ENCODE measurements at regions not wholly inside any gene's neighbourhood (a gene's known extent, or its start where the extent isn't known, plus 50 kb on each side); places are given as distances from the start of the nearest gene placed in this dataset.
"Not testable (repeated sequence)": the region's sequence is repeated elsewhere in the genome, so short reads cannot be mapped to it uniquely, and the experiment has no call there.

DNA sequence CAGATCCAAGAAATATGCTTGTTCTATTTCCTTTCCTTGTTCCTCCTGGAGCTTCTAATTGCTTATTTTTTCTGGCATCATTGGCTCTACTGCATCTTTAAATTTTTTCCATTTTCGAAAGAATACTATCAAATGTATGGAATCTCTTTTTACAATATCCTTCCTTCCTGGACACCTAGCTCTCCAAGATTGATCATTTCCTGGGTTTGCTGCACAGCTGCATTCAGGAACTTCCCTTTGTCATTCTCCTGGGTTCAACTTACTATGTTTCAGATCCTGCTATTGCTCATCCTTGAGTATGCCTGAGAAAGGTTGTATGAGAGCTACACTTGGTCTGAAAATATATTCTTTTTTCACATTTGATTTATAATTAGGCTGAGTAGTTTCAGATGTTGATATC is 73.7 kb upstream of the ERCC6L2 start:
- peaks cover 10% of the 10 kb centered on the region for H3K27me3 Mint-ChIP-seq
- H3K27ac Mint-ChIP-seq = no peak overlapping the region
- H3K4me1 Mint-ChIP-seq (ENCODE audit: low read depth) = no peaks in the 10 kb centered on the region
- H3K9me3 Mint-ChIP-seq = no peaks in the 10 kb centered on the region
- H3K36me3 Mint-ChIP-seq (ENCODE audit: low read depth) = no peaks in the 10 kb centered on the region
- no peak overlapping the region for H3K4me3 Mint-ChIP-seq
- intact Hi-C loops (cut with micrococcal nuclease) = no loop called here

DNA sequence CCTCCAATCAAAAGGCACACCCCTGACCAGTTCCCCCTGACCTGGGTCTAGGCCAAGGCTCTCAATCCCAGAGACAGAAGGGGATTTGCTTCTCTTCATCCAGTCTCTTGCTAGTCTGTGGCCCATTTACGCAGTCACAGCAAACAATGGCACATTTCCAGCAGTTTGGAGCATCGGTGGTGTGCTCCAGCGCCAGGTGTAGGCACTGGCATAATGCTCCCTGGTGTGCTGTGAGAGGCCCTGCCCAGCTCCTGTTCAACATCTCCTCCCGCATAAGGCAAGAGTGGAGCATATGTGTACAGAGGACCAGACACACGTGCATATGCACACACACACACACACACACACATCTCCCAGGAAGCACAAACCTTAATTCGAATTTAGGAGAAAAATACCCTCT is 79.5 kb upstream of the ERCC6L2 start:
- Mint-ChIP-seq H3K4me1 (ENCODE audit: low read depth) (no peaks in the 10 kb centered on the region), H3K9me3 (no peaks in the 10 kb centered on the region), H3K36me3 (ENCODE audit: low read depth) (no peaks in the 10 kb centered on the region), H3K4me3 (no peak overlapping the region), H3K27ac (no peak overlapping the region), H3K27me3 (peaks cover 7% of the 10 kb centered on the region)
- intact Hi-C loops (cut with micrococcal nuclease) = no loop called here

DNA sequence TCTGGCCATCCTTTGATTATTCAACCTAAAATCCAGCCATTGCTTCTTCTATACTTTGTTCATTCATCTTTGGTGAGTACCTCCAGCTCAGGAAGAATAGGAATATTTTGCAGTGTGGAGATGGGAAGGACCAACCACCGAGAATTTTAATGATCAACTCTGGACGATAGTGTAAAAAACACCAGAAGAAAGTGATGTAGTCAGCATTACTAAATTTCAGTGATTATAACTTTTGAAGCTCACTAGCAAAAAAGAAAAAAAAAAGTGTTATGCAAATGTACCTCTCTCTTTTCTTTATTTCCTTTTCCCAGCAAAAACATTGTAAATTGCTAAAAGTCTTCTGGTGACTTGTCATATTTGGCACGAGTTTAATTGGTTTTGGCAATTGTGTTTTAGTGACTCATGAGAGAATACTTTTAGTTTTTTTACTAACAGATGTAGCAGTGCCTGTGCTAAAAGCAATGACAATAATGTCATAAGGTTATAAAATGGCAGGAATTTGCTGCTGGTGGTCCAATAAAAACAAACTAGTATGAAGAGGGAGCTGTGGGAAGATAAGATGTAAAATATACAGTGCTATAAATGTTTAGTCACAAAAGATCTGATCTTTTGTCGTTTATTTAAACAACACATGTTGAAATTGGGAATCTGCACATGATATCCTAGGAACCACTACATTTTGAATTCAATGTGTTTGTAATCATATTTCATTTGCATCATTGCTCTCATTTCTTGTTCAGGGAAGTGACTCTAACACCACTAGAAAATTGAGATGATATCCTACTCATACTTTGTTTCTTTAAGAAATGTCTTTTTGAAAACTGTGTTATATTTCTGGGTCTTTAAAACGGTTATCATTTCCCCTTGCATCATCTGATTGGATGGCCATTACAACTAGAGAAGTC is 81.3 kb upstream of the ERCC6L2 start:
- Mint-ChIP-seq H3K4me1 (ENCODE audit: low read depth) (no peaks in the 10 kb centered on the region), H3K36me3 (ENCODE audit: low read depth) (no peaks in the 10 kb centered on the region), H3K4me3 (no peak overlapping the region), H3K9me3 (no peaks in the 10 kb centered on the region), H3K27ac (no peak overlapping the region), H3K27me3 (peaks cover 9% of the 10 kb centered on the region)
- intact Hi-C loops (cut with micrococcal nuclease) = no loop called here

DNA sequence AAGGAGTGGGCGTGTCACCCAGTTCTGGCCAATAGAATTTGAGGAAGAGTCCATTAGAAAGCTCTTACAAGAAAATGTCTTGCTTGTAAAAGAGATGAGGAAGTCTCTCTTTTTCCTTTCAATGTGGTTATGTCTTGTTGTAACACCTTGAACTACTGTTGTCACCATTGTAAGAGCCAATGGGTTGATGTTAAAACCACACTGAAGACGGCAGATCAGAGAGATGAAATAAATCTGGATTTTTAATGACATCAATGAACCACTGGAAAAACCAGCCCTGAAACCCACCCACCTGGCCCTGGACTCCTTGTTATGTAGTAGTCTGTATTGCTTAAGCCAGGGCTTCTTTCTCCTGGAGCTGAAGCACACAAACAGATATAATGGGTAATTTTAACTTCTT is 83.8 kb upstream of the ERCC6L2 start:
- intact Hi-C loops (cut with micrococcal nuclease) = no loop called here
- no peak overlapping the region for H3K4me3 Mint-ChIP-seq
- no peaks in the 10 kb centered on the region for H3K36me3 Mint-ChIP-seq (ENCODE audit: low read depth)
- H3K27me3 Mint-ChIP-seq = peaks cover 7% of the 10 kb centered on the region
- H3K9me3 Mint-ChIP-seq = no peaks in the 10 kb centered on the region
- H3K4me1 Mint-ChIP-seq (ENCODE audit: low read depth) = no peaks in the 10 kb centered on the region
- no peak overlapping the region for H3K27ac Mint-ChIP-seq

DNA sequence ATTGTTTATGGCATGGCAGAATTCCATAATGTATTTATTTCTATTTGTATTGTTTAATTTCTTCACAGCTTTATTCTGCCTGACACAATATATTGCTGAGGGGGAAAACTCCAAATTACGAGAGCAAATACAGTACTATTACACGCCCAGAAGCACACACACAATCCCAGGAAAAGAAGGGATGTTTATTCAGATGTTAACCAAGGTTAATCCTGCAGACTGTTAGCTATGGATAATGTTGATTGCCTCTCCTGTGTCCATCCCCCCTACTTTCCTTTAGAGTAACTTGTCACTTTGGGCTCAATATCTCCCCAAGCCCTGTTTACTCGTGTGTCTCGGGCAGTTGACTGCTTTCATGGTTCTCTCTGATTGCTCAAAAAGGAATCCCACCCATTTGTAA is 84.2 kb upstream of the ERCC6L2 start:
- Mint-ChIP-seq H3K9me3 (no peaks in the 10 kb centered on the region), H3K4me3 (no peak overlapping the region), H3K27me3 (peaks cover 7% of the 10 kb centered on the region), H3K36me3 (ENCODE audit: low read depth) (no peaks in the 10 kb centered on the region), H3K27ac (no peak overlapping the region), H3K4me1 (ENCODE audit: low read depth) (no peaks in the 10 kb centered on the region)
- intact Hi-C loops (cut with micrococcal nuclease) = no loop called here

DNA sequence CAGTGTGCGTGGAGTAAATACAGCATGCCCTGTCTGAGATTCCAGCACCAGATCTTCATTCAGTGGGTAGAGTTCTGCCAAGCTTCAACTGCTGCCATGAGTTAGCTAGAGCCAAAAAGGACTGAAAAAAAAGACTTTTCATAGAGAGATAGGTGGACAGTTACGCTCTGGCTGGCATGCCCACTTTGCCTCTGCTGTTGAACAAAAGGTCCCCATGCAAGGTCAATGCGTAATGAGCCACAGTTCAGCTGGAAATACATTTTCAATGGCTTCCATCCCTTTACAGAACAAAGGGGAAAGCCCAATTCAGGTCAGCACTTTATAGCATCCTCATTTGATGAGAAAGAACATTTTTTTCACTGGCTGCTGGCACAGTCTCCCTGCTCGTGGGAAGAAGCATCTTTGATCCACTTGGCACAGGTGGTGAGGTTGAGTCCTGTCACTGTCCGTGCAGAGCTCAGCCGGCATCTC is 86.9 kb upstream of the ERCC6L2 start:
- no peaks in the 10 kb centered on the region for H3K36me3 Mint-ChIP-seq (ENCODE audit: low read depth)
- intact Hi-C loops (cut with micrococcal nuclease) = no loop called here
- peaks cover 7% of the 10 kb centered on the region for H3K27me3 Mint-ChIP-seq
- no peaks in the 10 kb centered on the region for H3K4me1 Mint-ChIP-seq (ENCODE audit: low read depth)
- no peak overlapping the region for H3K27ac Mint-ChIP-seq
- no peak overlapping the region for H3K4me3 Mint-ChIP-seq
- no peaks in the 10 kb centered on the region for H3K9me3 Mint-ChIP-seq

DNA sequence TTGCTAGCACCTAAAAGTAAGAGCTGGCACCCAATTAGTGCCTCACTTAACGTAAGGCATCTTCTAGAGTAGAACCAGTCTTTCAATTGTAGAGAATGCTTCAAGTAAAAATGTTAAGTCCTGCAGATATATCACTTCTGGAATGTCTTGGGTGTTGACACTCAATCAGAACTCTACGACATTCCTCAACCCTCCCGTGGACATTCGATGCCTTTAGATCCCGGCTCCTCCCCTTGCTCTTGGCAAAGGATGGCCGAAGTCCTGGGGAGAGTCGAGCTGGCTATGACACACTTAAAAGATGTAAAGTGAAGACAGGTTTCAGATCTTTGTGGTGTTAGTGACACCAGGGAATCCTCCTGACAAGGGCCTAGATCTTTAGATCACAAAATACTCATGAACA is 87.5 kb upstream of the ERCC6L2 start:
- no peaks in the 10 kb centered on the region for H3K9me3 Mint-ChIP-seq
- H3K4me3 Mint-ChIP-seq = no peak overlapping the region
- H3K4me1 Mint-ChIP-seq (ENCODE audit: low read depth) = no peaks in the 10 kb centered on the region
- H3K27ac Mint-ChIP-seq = no peak overlapping the region
- no peaks in the 10 kb centered on the region for H3K36me3 Mint-ChIP-seq (ENCODE audit: low read depth)
- H3K27me3 Mint-ChIP-seq = peaks cover 6% of the 10 kb centered on the region
- intact Hi-C loops (cut with micrococcal nuclease) = no loop called here

DNA sequence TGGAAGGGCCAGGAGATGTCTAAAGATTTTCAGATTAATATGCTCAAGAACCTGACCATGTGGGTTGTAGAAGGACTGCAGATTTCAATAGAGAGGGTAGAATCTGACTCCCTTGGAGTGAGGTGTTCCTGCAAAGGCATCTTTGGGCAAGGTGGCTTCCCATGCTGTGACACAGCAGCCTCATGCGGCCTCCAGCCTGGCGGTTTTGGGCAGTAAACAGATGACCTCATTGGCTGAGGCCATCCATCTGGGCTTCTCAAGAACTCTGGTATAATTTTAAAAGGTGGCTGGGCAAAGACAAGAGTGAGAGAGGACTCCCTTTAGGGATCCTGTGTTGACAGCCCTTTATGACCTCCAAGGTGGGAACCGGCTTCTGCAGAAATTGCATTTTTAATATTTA is 90.3 kb upstream of the ERCC6L2 start:
- Mint-ChIP-seq H3K27me3 (peaks cover 4% of the 10 kb centered on the region), H3K4me1 (ENCODE audit: low read depth) (no peaks in the 10 kb centered on the region), H3K9me3 (no peaks in the 10 kb centered on the region), H3K27ac (no peak overlapping the region), H3K36me3 (ENCODE audit: low read depth) (no peaks in the 10 kb centered on the region), H3K4me3 (no peak overlapping the region)
- intact Hi-C loops (cut with micrococcal nuclease) = no loop called here

DNA sequence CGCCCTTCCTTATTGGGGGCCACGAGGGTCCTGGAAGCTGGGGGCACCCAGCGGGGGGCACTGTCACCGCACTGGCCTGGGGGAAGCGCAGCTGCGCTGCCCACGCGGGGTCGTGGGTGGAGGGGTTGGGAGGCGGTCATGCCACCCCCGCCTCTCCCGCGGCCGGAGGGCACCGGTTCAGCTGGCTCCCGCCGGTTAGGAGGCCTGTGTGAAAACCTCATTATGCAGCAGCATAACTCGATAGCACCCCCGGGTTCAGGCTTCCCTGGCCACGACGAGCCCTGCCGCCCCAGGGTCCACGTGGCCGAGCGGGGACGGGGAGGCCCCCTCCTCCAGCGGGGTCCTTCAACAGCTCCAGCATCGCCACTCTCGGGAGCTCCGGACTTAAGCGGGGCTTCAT is 91.2 kb upstream of the ERCC6L2 start:
- intact Hi-C loops (cut with micrococcal nuclease) = no loop called here
- Mint-ChIP-seq H3K27ac (no peak overlapping the region), H3K27me3 (peaks cover under 1% of the 10 kb centered on the region), H3K36me3 (ENCODE audit: low read depth) (no peaks in the 10 kb centered on the region), H3K9me3 (no peaks in the 10 kb centered on the region), H3K4me1 (ENCODE audit: low read depth) (no peaks in the 10 kb centered on the region), H3K4me3 (no peak overlapping the region)

DNA sequence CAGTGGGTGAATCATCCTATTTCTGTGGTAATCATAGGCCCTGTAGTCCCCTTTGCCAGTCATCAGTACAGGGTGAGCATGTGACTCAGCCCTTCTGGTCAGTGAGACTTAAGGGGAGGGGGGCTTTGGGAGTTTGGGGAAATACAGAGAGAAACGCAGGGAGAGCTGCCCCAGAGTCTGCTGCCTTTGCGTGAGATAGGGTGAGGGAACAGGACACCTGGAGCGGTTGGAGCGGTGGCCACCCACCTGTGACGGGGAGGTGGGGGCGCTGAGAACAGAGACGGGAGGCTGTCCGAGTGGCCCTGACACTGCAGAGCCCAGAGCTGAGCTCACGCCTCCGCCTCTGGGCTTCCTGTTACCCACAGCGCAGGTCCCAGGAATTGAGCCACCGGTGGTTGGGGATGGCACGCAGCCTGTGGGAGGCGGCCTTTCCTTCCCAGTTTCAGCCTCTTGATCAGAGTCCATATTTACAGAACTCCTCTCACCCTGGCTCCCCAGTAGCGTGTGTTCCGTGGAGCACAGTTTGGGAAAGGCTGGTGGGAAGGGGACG is 92.0 kb upstream of the ERCC6L2 start:
- H3K4me3 Mint-ChIP-seq = no peak overlapping the region
- no peak overlapping the region for H3K27ac Mint-ChIP-seq
- H3K9me3 Mint-ChIP-seq = no peaks in the 10 kb centered on the region
- H3K4me1 Mint-ChIP-seq (ENCODE audit: low read depth) = no peaks in the 10 kb centered on the region
- H3K27me3 Mint-ChIP-seq = no peaks in the 10 kb centered on the region
- H3K36me3 Mint-ChIP-seq (ENCODE audit: low read depth) = no peaks in the 10 kb centered on the region
- intact Hi-C loops (cut with micrococcal nuclease) = no loop called here

DNA sequence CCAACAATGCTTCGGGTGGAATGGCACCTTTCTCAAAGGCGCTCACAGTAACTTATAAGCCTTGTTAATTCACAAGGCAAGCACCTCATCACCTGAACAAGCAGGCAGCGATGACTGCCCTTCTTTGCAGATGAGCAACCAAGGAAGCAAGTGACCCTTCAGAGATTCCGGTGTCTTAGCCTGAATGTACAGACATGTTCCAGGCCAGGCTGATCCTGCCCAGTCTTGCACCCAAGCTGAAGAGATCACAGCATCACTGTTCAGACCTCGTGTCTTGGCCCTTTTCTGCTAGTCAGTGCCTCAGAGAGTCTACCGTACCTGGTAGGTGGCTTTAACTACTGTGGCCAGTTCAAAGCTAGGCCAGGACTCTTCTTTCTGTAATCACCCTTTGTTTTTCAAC is 94.7 kb upstream of the ERCC6L2 start:
- Mint-ChIP-seq H3K4me1 (ENCODE audit: low read depth) (no peaks in the 10 kb centered on the region), H3K4me3 (no peak overlapping the region), H3K9me3 (no peaks in the 10 kb centered on the region), H3K36me3 (ENCODE audit: low read depth) (no peaks in the 10 kb centered on the region), H3K27ac (no peak overlapping the region), H3K27me3 (peaks cover 1% of the 10 kb centered on the region)
- intact Hi-C loops (cut with micrococcal nuclease) = no loop called here

DNA sequence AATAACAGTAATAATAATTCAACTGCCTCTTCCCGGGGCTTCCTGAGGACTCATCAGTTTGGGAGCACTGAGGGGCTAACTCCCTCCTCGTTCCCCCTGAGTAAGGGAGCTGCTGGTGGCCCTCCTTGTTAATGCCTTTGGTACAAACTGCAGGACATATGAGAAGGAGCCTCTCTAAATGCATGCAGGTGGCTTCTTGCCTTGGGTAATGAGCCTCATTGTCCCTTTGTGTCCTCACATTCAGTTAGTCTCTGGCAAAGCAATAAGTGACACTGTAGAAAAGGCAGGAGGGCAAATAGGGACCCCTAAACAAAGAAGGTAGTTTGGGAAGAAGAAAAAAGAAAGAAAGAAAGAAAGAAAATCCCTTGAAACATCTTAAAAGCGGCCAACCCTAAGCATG is 95.4 kb upstream of the ERCC6L2 start:
- intact Hi-C loops (cut with micrococcal nuclease) = no loop called here
- Mint-ChIP-seq H3K4me3 (no peak overlapping the region), H3K27ac (no peak overlapping the region), H3K4me1 (ENCODE audit: low read depth) (no peaks in the 10 kb centered on the region), H3K27me3 (peaks cover 1% of the 10 kb centered on the region), H3K9me3 (no peaks in the 10 kb centered on the region), H3K36me3 (ENCODE audit: low read depth) (no peaks in the 10 kb centered on the region)

DNA sequence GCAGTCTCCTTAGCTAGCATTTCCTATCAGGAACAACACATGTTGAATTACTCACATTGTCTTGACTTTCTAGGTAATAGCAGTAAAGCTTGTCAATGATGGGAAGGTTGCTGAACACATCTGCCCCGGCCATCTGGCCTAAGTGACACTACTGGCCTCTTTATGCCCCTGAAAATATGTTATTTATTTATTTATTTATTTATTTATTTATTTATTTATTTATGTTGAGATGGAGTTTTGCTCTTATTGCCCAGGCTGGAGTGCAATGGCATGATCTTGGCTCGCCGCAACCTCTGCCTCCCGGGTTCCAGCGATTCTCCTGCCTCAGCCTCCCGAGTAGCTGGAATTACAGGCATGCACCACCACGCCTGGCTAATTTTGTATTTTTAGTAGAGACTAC is 95.9 kb upstream of the ERCC6L2 start:
- H3K27me3 Mint-ChIP-seq; H3K4me1 Mint-ChIP-seq (ENCODE audit: low read depth); H3K36me3 Mint-ChIP-seq (ENCODE audit: low read depth); H3K27ac Mint-ChIP-seq; intact Hi-C loops (cut with micrococcal nuclease); H3K9me3 Mint-ChIP-seq; H3K4me3 Mint-ChIP-seq: not testable (repeated sequence)

DNA sequence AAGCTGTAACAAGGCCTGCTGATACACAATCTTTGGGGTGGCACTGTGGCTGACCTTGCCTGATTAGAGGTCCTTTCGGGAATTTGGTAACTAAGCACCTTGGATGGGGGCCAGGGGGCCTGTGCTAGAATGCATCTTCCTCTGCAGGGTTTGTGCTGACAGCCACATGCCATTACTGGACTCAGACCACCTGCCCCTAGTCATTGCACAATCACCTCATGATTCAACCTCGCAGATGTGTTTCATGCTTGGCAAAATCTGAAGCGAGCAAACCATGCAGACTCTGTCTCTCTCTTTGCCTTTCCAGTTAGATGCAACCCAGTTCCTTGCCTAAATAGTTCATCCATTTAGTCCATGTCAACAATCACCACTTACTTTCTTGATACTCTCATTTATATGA is 96.5 kb upstream of the ERCC6L2 start:
- H3K27ac Mint-ChIP-seq = no peak overlapping the region
- intact Hi-C loops (cut with micrococcal nuclease) = no loop called here
- no peaks in the 10 kb centered on the region for H3K36me3 Mint-ChIP-seq (ENCODE audit: low read depth)
- peaks cover 4% of the 10 kb centered on the region for H3K27me3 Mint-ChIP-seq
- no peaks in the 10 kb centered on the region for H3K4me1 Mint-ChIP-seq (ENCODE audit: low read depth)
- H3K4me3 Mint-ChIP-seq = no peak overlapping the region
- no peaks in the 10 kb centered on the region for H3K9me3 Mint-ChIP-seq

DNA sequence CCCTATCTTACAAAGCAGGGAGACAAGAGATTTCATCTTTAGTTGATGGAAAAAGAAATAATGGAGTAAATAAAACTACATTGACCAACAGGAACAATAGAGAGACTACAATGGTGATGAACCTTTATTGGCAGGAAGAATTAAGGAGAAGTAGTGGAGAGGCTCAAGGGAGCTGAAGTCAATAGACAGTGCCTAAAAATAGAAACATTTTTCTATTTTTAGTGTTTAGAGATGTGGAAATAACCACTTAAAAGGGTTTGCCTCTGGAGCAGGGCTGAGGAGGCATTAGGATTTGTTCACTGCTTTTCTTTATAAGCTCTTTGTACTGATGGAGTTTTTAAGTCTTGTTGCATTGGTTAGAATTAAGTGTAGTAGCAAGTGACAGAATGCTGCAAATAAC is 98.4 kb upstream of the ERCC6L2 start:
- Mint-ChIP-seq H3K27me3 (peaks cover 15% of the 10 kb centered on the region), H3K27ac (no peak overlapping the region), H3K4me1 (ENCODE audit: low read depth) (no peaks in the 10 kb centered on the region), H3K36me3 (ENCODE audit: low read depth) (no peaks in the 10 kb centered on the region), H3K4me3 (no peak overlapping the region), H3K9me3 (no peaks in the 10 kb centered on the region)
- intact Hi-C loops (cut with micrococcal nuclease) = no loop called here

All from dendritic cell treated with granulocyte-macrophage colony-stimulating factor and Interleukin-4, amounts not matched to agents 40 ng/mL and 50 ng/mL, for 4 days (primary cell).